ENCODE measurements at regions not wholly inside any gene's neighbourhood (a gene's known extent, or its start where the extent isn't known, plus 50 kb on each side); places are given as distances from the start of the nearest gene placed in this dataset.

- DNase-seq (ENCODE audit: low spot score), result no peak
- ChIA-PET CTCF (no interaction called here), POLR2A (ENCODE audit: low non-redundant PET) (no interaction called here)
- TF ChIP-seq EZH2 (IDR thresholded peaks at IDR 0.05; ENCODE audit: borderline replicate concordance, low read depth, low read length, poor library complexity, severe bottlenecking) (no peak), CTCF (conservative IDR thresholded peaks at IDR 0.05; ENCODE audit: low read depth, low read length) (no peak)
- Histone ChIP-seq H3K4me1 (ENCODE audit: insufficient read depth, low read length, poor library complexity, severe bottlenecking) (no peaks in the 10 kb centered on the region), H3K36me3 (ENCODE audit: insufficient read depth, low read length, poor library complexity, severe bottlenecking) (no peaks in the 10 kb centered on the region), H3K27ac (ENCODE audit: low read depth, low read length, poor library complexity, severe bottlenecking) (no peak overlapping the region), H3K4me3 (ENCODE audit: low read depth, low read length, poor library complexity, severe bottlenecking) (no peak overlapping the region), H3K9me3 (ENCODE audit: low read depth, low read length, poor library complexity, severe bottlenecking) (no peaks in the 10 kb centered on the region), H3K27me3 (replicated peaks; ENCODE audit: insufficient read depth, low read depth, low read length, poor library complexity) (peaks cover 71% of the 10 kb centered on the region)
- intact Hi-C loops (cut with micrococcal nuclease; ENCODE audit: unreplicated experiment), result no loop called here
- BruUV-seq (replicated peaks), result no TSS peak
Measured at GRCh38 chr9:33645706-33646105, 121.7 kb downstream of the ANKRD18B start.

DNA sequence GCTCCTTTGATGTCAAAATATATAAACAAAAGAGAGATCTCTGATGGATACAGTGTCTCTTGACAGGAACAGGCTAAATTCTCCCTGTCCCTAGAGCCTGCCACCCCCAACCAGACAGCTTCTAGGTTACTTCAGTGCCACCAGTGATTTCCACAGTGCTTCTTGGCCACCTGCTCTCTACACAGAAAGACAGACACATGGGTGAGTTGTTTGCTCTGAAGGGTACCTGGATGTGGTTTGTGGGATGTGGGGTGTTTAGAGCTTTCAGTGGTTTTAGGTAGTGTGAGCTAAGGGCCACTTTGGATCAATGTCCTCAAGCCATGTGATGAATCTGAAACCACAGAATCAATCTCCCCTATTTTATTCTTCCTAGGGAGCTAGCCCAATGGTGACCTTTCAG is 125.4 kb downstream of the ANKRD18B start:
- Histone ChIP-seq H3K27me3 (replicated peaks; ENCODE audit: insufficient read depth, low read depth, low read length, poor library complexity) (peaks cover 72% of the 10 kb centered on the region), H3K27ac (ENCODE audit: low read depth, low read length, poor library complexity, severe bottlenecking) (no peak overlapping the region), H3K9me3 (ENCODE audit: low read depth, low read length, poor library complexity, severe bottlenecking) (no peaks in the 10 kb centered on the region), H3K36me3 (ENCODE audit: insufficient read depth, low read length, poor library complexity, severe bottlenecking) (no peaks in the 10 kb centered on the region), H3K4me3 (ENCODE audit: low read depth, low read length, poor library complexity, severe bottlenecking) (no peak overlapping the region), H3K4me1 (ENCODE audit: insufficient read depth, low read length, poor library complexity, severe bottlenecking) (no peaks in the 10 kb centered on the region)
- DNase-seq (ENCODE audit: low spot score), result no peak
- TF ChIP-seq EZH2 (IDR thresholded peaks at IDR 0.05; ENCODE audit: borderline replicate concordance, low read depth, low read length, poor library complexity, severe bottlenecking) (no peak), CTCF (conservative IDR thresholded peaks at IDR 0.05; ENCODE audit: low read depth, low read length) (no peak)
- intact Hi-C loops (cut with micrococcal nuclease; ENCODE audit: unreplicated experiment), result no loop called here
- ChIA-PET CTCF (no interaction called here), POLR2A (ENCODE audit: low non-redundant PET) (no interaction called here)
- no TSS peak for BruUV-seq (replicated peaks)

DNA sequence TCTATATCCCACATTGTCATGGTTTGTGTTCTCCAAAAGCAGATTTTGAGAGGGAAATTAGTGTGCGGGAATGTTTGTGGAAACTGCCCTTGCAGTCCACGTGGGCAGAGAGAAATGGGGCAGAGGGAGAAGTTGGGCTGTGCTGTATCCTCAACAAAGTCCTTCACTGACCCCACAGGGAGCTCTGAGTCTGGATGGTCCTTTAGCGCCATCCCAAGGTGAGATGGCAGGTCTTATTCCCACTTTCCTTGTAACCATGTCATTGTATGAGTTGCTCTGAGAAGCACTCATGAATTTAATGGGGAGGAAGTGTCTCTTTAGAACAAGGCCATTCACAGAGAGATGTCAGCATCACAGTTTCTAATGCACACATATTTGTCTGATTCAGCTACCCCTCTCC is 127.1 kb downstream of the ANKRD18B start:
- DNase-seq (ENCODE audit: low spot score), result no peak
- POLR2A ChIA-PET (ENCODE audit: low non-redundant PET), result no interaction called here
- H3K36me3 ChIP-seq (ENCODE audit: insufficient read depth, low read length, poor library complexity, severe bottlenecking), result no peaks in the 10 kb centered on the region
- H3K4me1 ChIP-seq (ENCODE audit: insufficient read depth, low read length, poor library complexity, severe bottlenecking), result no peaks in the 10 kb centered on the region
- CTCF ChIA-PET, result no interaction called here
- H3K27me3 ChIP-seq (replicated peaks; ENCODE audit: insufficient read depth, low read depth, low read length, poor library complexity), result peaks cover 83% of the 10 kb centered on the region
- H3K27ac ChIP-seq (ENCODE audit: low read depth, low read length, poor library complexity, severe bottlenecking), result no peak overlapping the region
- no TSS peak for BruUV-seq (replicated peaks)
- no peak for TF ChIP-seq EZH2 (IDR thresholded peaks at IDR 0.05; ENCODE audit: borderline replicate concordance, low read depth, low read length, poor library complexity, severe bottlenecking)
- no peak for TF ChIP-seq CTCF (conservative IDR thresholded peaks at IDR 0.05; ENCODE audit: low read depth, low read length)
- no peaks in the 10 kb centered on the region for H3K9me3 ChIP-seq (ENCODE audit: low read depth, low read length, poor library complexity, severe bottlenecking)
- intact Hi-C loops (cut with micrococcal nuclease; ENCODE audit: unreplicated experiment), result no loop called here
- H3K4me3 ChIP-seq (ENCODE audit: low read depth, low read length, poor library complexity, severe bottlenecking), result no peak overlapping the region
